HG02588 (cell line): ENCODE measurements at regions not wholly inside any gene's neighbourhood (a gene's known extent, or its start where the extent isn't known, plus 50 kb on each side); places are given as distances from the start of the nearest gene placed in this dataset.
A peak's percentile ranks its signal among the peaks of the same experiment; 100 is the strongest.
"Not testable (repeated sequence)": the region's sequence is repeated elsewhere in the genome, so short reads cannot be mapped to it uniquely, and the experiment has no call there.

Experiments
- ATAC-seq: cut with Tn5 transposase; IDR thresholded peaks from one replicate; pipeline ENCODE4 v1.9.1; 2021; ENCODE audit warnings: mild to moderate bottlenecking, moderate library complexity; ENCODE audit not compliant: unreplicated experiment

DNA sequence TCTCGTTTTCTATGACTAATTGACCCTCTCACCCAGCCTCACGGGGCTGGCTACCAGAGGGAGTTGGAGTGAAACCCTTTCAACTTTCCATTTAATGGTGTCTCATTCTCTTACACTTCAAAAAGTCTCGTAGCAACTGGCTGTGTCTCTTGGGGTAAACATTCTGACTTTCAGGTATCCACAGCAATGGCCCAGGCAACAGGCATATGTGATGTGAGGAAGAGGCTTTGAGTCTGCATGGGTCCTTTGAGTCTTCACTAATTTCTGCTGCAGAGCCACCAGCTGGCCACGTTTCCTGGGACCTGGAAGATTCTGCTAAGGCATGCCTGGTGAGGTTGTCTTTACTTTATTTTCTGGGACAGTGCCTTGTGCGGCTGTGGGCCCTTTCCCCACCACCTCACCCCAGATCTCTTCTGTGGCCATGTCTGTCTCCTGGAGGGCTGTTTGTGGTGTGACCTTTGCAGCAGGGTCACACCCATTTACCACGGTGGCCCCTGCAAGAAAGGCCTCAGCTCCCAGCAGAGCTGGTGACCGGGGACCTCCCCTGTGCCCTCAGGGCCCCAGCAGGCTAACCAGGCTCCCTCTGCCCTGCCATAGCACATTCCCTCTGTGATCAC lies 112.5 kb upstream of the FRG1 start:
- no peak for ATAC-seq

- no peak for ATAC-seq
Observed at GRCh38 chr4:189832528-189832927, 108.1 kb upstream of the FRG1 start.

DNA sequence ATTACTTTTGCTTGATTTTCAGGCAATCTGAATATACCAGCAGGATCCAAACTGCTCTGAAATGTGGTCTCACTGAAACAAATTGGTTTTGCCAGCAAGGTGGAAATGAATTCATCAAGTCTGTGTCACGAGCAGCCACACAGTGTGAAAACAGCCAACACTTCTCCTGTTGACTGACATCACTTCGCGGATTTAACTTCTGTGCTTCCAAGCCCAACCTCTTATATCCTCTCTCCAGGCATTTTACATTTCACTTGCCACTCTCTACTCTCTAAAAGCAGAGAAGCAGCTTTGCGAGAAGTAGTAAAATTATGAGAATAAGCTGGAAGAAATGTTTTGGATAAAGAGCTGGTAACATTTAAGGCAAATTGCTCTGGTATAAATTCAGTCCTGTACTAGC lies 106.1 kb upstream of the FRG1 start:
- no peak for ATAC-seq

DNA sequence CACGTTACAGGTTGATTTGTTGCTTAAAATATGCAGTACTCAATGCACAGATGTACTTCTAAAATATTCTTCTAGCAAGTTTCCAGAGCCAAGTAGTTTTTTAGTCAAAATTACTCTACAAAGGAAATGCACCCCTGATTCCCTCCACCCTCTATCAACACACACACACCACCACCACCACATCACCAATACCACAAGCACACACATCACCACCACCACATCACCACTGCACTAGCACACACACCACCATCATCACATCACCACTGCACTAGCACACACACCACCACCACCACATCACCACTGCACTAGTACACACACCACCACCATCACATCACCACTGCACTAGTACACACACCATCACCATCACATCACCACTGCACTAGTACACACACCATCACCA lies 105.2 kb upstream of the FRG1 start:
- ATAC-seq: no peak

- no peak for ATAC-seq
Observed at GRCh38 chr4:189837471-189837870, 103.2 kb upstream of the FRG1 start.

DNA sequence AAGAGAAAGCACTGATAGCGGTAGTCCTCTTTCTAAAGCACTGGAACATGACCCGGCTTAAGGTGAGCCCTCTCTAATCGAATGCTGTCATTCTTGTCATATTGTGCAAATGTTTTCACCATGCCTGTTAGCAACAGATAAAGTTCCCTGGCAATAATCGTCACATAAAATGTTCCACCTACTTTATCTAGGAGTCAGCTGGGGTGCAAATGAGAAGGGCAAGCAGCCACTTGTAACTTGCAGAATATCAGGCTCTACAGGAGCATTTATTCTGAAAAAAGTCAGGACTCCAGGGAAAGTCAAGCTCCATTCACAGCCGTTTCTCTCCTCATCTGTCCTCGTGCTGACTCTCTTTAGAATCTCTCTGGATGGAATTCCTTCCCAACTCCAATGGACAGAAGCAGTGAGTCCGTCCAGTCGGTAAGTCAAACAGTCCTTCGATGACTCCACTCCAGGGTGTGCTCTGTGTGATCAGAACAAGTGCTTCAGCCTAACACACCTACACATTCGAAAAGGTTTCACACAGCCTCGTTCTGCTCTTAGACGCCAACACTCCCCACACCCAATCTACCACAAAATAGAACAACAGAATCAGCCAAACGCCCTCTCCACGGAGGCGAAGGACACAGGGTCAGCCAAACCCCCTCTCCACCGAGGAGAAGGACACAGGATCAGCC lies 101.7 kb upstream of the FRG1 start:
- ATAC-seq: no peak

DNA sequence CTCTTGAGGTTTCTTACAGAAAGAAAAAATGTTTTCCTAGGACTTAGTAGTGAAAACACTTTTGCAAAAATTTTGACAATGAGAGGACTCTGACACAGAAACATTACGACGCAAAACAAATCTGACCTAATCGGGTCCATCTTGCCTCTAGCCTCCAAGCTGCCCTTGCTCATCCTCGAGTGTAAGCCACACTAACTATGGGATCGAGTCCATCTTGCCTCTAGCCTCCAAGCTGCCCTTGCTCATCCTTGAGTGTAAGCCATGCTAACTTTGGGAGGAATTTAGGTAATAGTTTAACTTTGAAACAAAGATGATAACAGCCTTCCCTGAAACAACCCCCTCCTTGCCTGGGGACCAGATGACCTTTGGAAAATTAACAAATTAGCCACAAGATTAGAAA lies 100.3 kb upstream of the FRG1 start:
- ATAC-seq: no peak

DNA sequence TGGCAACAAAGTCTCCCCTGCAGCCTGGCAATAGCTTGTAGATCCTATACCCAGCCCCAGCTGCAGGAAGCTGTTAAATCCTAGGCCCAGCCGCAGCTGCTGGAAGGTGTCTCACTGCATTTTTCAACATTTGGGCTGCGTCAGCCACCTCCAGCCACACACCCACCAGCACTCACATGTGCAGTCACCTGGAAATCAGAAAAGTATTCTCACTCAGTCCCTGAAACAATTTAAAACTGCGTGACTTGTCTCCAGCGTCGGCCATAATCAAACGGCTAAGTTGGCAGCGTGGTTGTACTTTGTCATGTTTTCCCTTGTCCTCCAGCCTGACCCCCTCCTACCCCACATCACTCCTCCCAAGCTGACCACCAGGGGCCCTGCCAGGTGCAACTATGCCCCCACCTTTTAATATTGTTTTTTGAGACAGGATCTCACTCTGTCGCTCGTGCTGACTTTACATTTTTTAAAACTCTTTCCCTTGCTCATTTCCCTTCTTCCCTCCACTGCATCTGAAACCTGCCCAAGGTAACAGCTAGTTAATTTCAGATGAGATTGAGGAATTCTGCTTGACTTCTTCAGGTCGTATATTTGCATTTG lies 97.2 kb upstream of the FRG1 start:
- ATAC-seq: no peak

GRCh38 chr4:189845145-189845846 lies 95.4 kb upstream of the FRG1 start:
- ATAC-seq: no peak

DNA sequence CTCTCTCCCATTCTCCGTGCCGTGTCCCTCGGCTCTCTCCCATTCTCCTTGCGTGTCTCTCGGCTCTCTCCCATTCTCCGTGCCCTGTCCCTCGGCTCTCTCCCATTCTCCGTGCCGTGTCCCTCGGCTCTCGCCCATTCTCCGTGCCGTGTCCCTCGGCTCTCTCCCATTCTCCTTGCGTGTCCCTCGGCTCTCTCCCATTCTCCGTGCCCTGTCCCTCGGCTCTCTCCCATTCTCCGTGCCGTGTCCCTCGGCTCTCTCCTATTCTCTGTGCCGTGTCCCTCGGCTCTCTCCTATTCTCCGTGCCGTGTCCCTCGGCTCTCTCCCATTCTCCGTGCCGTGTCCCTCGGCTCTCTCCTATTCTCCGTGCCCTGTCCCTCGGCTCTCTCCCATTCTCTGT lies 94.6 kb upstream of the FRG1 start:
- ATAC-seq: not testable (repeated sequence)

DNA sequence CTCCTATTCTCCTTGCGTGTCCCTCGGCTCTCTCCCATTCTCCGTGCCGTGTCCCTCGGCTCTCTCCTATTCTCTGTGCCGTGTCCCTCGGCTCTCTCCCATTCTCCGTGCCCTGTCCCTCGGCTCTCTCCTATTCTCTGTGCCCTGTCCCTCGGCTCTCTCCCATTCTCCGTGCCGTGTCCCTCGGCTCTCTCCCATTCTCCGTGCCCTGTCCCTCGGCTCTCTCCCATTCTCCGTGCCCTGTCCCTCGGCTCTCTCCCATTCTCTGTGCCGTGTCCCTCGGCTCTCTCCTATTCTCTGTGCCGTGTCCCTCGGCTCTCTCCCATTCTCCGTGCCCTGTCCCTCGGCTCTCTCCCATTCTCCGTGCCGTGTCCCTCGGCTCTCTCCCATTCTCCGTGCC lies 94.1 kb upstream of the FRG1 start:
- not testable (repeated sequence) for ATAC-seq

GRCh38 chr4:189848672-189849071 lies 92.0 kb upstream of the FRG1 start:
- ATAC-seq: not testable (repeated sequence)

DNA sequence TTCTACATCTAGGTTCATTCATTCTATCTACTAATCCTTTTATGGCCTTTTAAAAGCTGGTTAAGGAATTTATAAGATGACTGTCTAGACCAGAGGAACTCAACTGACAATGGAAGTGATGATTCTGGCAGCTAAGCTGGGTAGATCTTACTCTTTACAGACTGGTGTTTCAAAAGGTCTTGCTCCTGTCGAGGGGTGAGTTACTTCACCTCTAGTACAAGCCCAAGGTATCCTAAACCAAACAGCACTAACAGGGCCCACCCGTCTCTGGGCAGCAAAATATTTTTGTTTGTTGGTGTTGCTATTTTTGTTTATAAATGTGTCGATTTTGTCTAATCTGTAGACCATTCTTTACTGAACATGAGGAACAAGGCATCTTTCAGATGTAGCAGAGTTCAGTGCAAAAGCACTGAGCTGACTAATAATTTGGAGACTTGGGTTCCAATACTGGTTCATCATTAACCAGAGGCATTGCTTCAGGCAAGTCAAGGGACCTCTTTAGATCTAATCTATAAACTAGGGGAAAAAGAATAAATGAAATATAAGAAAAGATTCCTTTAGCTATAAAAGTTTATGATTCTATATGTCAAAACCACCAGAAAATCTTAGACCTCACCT lies 90.3 kb upstream of the FRG1 start:
- no peak for ATAC-seq

DNA sequence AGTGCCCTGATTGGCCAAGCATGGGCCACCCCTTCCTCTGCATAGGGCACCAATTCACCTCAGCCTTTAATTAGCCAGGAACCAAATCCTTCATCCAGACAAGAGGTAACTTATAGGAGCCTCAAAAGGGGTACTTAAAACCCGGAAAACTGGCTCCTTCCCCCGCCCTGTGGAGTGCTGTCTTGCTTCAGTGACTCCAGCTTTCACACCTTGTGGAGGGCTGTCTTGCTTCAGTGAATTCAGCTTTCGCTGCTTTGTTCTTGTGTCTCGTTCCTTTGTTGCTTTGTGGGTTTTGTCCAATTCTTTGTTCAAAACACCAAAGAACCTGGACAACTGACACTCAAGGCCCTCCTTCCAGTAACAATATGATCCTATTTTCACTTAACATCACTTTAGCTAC lies 82.2 kb upstream of the FRG1 start:
- ATAC-seq: no peak

- ATAC-seq: no peak
Observed at GRCh38 chr4:189861101-189861500, 79.6 kb upstream of the FRG1 start.

DNA sequence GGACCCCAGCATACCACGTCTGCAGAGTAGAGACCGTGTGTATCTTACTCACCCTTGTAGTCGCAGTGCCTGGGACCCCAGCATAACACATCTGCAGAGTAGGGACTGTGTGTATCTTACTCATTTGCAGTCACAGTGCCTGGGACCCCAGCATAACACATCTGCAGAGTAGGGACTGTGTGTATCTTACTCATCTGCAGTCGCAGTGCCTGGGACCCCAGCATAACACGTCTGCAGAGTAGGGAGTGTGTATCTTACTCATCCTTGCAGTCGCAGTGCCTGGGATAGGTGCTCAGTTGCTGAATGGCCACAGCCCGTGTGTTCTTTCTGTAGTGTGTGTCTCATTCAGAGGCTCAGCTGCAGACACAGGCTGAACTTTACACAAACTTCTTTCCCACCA lies 71.4 kb upstream of the FRG1 start:
- ATAC-seq: no peak

GRCh38 chr4:189870511-189871234 lies 70.0 kb upstream of the FRG1 start:
- ATAC-seq: peak; percentile 55

- no peak for ATAC-seq
Observed at GRCh38 chr4:189874591-189874990, 66.1 kb upstream of the FRG1 start.

GRCh38 chr4:189881190-189881589 lies 59.5 kb upstream of the FRG1 start:
- ATAC-seq: peak; percentile 77

- not testable (repeated sequence) for ATAC-seq
Observed at GRCh38 chr4:189888407-189888806, 52.3 kb upstream of the FRG1 start.
